Gastrocnemius medialis (tissue), 4 donors: ENCODE measurements at regions not wholly inside any gene's neighbourhood (a gene's known extent, or its start where the extent isn't known, plus 50 kb on each side); places are given as distances from the start of the nearest gene placed in this dataset.

ENCODE experiments used
- ATAC-seq, 2 donors: fragments of 150-250 bp; one replicate each; pipeline ENCODE4 v1.9.1; 2016
- DNase-seq, 2 donors: peaks; one replicate each; pipeline ENCODE4 v3.0.0-alpha.2; 2019
- H3K27ac ChIP-seq, 4 donors: fragments of 200-600 bp; sonication (generic); 1 replicate in 1 of 4; 2 replicates in 3 of 4; pipeline ENCODE4 v1.5.1; 2016 to 2018; ENCODE audit warnings: mild to moderate bottlenecking in 2 of 4, moderate library complexity in 1 of 4
- H3K27me3 ChIP-seq, 3 donors: fragments of 200-600 bp; sonication (generic) in 2 of 3; 1 replicate in 1 of 3; 2 replicates in 2 of 3; pipeline versions ENCODE4 v1.5.1 to v1.6.0; 2016 to 2019; ENCODE audit warnings: mild to moderate bottlenecking in 1 of 3, moderate library complexity in 1 of 3
- H3K36me3 ChIP-seq, 2 donors: fragments of 200-600 bp; sonication (generic) in 1 of 2; one replicate each; pipeline ENCODE4 v1.5.1; 2017 to 2018
- H3K4me1 ChIP-seq, 2 donors: fragments of 200-600 bp; sonication (generic) in 1 of 2; one replicate each; pipeline ENCODE4 v1.5.1; 2016 to 2017; ENCODE audit warnings: mild to moderate bottlenecking in 2 of 2
- H3K4me3 ChIP-seq, 4 donors: fragments of 200-600 bp; sonication (generic) in 3 of 4; 1 replicate in 1 of 4; 2 replicates in 3 of 4; pipeline ENCODE4 v1.5.1; 2016 to 2019; ENCODE audit warnings: mild to moderate bottlenecking in 2 of 4
- H3K9me3 ChIP-seq, 3 donors: fragments of 200-600 bp; sonication (generic) in 2 of 3; 1 replicate in 1 of 3; 2 replicates in 2 of 3; pipeline ENCODE4 v1.5.1; 2016 to 2019
- POLR2A ChIP-seq, 2 donors: fragments of 450-650 bp; IDR thresholded peaks; one replicate each; pipeline ENCODE4 v1.6.1; 2017; ENCODE audit warnings: antibody characterized with exemption in 2 of 2, mild to moderate bottlenecking in 2 of 2, moderate library complexity in 2 of 2
- in situ Hi-C, 4 donors: fragments of 200-750 bp; cut with MboI; loops; one replicate each; pipeline versions ENCODE4 v1.15.0 to v1.8.0; 2017; ENCODE audit warnings: low sequenced_read_pairs in 4 of 4
- intact Hi-C: fragments of 100-400 bp; cut with DNase I; formaldehyde crosslinking; loops from one replicate; pipeline ENCODE4 v1.15.1; 2023; ENCODE audit warnings: low total_unique reads
- TF ChIP-seq, protein P1 (sequence below), 5 experiments: fragments of 450-650 bp in 3 of 5; fragments of 200-600 bp in 2 of 5; sonication (generic) in 2 of 5; IDR thresholded peaks in 4 of 5; conservative IDR thresholded peaks in 1 of 5; 1 replicate in 4 of 5; 2 replicates in 1 of 5; pipeline ENCODE4 v1.5.1; 2016 to 2019; ENCODE audit warnings: antibody characterized with exemption in 5 of 5, mild to moderate bottlenecking in 3 of 5, moderate library complexity in 3 of 5

DNA sequence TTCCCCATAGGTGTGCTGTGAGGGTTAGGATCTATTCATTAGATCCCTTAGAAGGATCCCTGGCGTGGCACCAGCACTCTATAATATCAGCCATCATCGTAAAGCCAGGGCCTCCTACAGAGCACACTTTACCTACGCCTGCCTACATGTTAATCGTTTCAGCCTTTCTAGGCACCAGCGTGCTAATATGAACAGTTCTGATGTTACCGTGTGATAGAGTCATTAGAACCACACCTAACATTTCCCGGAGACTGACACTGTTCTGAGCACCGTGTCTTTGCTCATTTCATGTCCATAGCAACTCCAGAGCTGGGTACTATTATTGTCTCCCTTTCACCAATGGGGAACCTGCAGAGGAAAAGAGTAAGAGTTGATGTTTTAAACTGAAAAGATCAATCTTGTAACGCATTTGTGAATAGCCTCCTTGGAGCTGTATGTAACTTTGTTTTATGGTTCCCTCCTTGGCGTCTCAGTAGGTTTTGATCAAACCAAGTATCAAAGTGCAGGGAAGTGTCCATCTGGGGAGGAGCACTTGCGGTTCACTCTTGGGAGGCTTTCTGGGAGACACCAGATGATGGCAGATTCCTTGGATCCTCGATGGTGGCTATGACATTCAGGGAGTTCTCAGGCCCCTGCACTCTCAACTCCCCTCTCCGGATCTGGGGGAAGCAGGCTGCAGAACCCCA is 73.8 kb upstream of the KCNG1 start:
- DNase-seq, result no peak
- in situ Hi-C loops, result no loop called here
- Histone ChIP-seq H3K27ac (no peak overlapping the region), H3K36me3 (no peaks in the 10 kb centered on the region), H3K9me3 (no peaks in the 10 kb centered on the region), H3K4me1 (no peaks in the 10 kb centered on the region), H3K4me3 (no peak overlapping the region), H3K27me3 (peaks cover 0 to 19% (median 8%) of the 10 kb centered on the region in 3 donors)
- intact Hi-C loops, result no loop called here
- no peak for TF ChIP-seq POLR2A (IDR thresholded peaks at IDR 0.05)
- TF ChIP-seq, protein P1, sequence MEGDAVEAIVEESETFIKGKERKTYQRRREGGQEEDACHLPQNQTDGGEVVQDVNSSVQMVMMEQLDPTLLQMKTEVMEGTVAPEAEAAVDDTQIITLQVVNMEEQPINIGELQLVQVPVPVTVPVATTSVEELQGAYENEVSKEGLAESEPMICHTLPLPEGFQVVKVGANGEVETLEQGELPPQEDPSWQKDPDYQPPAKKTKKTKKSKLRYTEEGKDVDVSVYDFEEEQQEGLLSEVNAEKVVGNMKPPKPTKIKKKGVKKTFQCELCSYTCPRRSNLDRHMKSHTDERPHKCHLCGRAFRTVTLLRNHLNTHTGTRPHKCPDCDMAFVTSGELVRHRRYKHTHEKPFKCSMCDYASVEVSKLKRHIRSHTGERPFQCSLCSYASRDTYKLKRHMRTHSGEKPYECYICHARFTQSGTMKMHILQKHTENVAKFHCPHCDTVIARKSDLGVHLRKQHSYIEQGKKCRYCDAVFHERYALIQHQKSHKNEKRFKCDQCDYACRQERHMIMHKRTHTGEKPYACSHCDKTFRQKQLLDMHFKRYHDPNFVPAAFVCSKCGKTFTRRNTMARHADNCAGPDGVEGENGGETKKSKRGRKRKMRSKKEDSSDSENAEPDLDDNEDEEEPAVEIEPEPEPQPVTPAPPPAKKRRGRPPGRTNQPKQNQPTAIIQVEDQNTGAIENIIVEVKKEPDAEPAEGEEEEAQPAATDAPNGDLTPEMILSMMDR (IDR thresholded peaks at IDR 0.05 in 4 of 5, conservative IDR thresholded peaks at IDR 0.05 in 1 of 5), result no peak
- no peak for ATAC-seq

DNA sequence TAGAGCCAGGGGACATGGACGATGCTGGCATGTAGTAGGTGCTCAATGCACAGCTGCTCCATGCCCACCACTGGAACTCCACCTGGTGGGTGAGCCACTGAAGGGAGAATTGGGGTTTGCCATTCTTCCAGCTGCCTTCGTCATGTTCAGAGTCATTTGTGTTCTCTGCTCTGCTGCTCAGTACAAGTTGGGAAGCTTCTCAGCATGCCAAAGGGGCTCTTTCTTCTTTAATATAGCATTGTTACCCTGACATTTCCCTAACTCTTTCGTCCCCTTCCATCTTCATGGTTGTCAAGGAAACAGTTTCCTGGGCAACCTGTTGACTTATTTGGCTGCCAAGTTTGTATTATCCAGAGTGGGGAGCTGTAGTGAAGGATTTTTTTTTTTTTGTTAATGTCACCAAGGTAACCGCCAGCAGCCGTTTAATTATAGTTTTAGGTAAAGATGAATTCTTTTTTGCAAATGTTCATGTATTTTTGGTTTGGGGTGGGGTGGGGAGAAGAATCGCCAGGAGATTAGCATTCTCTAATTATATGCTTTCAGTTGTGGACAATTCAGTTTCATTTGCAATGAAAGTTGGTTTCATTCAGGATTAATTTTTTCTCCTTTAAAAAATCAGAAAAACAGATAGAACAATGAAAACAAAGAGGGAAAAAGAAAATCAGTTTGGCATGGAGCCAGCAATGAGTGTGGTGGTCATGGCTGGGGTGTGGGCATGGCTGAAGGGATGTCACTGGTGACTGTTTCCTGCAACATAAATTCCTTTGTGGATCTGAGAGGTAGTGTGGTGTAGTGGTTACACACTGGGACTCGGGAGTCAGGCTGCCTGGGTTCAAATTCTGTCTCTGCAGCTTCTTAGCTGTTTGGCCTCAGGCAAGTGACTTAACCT is 73.0 kb upstream of the KCNG1 start:
- Histone ChIP-seq H3K36me3 (no peaks in the 10 kb centered on the region), H3K9me3 (no peaks in the 10 kb centered on the region), H3K4me1 (no peaks in the 10 kb centered on the region), H3K4me3 (no peak overlapping the region), H3K27ac (no peak overlapping the region), H3K27me3 (peaks cover 7 to 26% (median 12%) of the 10 kb centered on the region in 3 donors)
- DNase-seq, result no peak
- intact Hi-C loops (no loop called here), in situ Hi-C loops (no loop called here)
- TF ChIP-seq, protein P1 (IDR thresholded peaks at IDR 0.05 in 4 of 5, conservative IDR thresholded peaks at IDR 0.05 in 1 of 5), result no peak
- no peak for TF ChIP-seq POLR2A (IDR thresholded peaks at IDR 0.05)
- ATAC-seq, result no peak

DNA sequence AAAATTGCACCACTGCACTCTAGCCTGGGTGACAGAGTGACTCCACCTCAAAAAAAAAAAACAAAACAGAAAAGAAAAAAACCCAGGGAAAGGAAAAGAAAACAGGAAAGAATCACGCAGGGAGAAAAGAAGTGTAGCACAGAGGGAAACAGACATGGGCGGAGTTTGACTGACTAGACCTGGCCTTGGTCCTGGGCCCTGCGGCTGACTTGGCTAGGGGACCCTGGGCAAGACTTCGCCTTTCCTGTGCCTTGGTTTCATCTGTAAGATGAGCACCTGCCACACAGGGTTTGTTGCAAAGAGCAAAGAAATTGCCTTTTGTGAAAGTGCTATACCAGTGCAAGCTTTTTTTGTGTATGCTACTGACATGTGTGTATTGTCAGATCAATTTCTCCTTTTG is 71.3 kb upstream of the KCNG1 start:
- no peak for ATAC-seq
- no peaks in the 10 kb centered on the region for H3K9me3 ChIP-seq
- peaks cover 18 to 33% (median 26%) of the 10 kb centered on the region in 3 donors for H3K27me3 ChIP-seq
- DNase-seq, result no peak
- in situ Hi-C loops, result no loop called here
- H3K4me1 ChIP-seq, result no peaks in the 10 kb centered on the region
- H3K4me3 ChIP-seq, result no peak overlapping the region
- TF ChIP-seq, protein P1 (IDR thresholded peaks at IDR 0.05 in 4 of 5, conservative IDR thresholded peaks at IDR 0.05 in 1 of 5), result no peak
- no peak for TF ChIP-seq POLR2A (IDR thresholded peaks at IDR 0.05)
- intact Hi-C loops, result no loop called here
- H3K36me3 ChIP-seq, result no peaks in the 10 kb centered on the region
- no peak overlapping the region for H3K27ac ChIP-seq

DNA sequence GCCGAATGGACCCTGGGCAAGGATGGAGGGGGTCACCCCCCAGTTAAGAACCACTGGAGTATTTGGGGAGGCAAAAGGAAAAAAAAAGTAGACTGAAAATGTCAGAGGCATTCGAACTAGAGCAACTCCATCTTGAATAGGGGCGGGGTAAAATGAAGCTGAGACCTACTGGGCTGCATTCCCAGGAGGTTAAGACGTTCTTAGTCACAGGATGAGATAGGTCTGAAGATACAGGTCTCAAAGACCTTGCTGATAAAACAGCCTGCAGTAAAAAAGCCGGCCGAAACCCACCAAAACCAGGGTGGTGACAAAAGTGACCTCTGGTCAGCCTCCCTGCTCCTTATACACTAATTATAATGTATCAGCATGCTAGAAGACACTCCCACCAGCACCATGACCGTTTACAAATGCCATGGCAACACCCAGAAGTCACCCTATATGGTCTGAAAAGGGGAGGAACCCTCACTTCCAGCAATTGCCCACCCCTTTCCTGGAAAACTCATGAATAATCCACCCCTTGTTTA is 70.4 kb upstream of the KCNG1 start:
- H3K9me3 ChIP-seq, result no peaks in the 10 kb centered on the region
- intact Hi-C loops, result no loop called here

More for the DNA sequence above, 70.4 kb upstream of the KCNG1 start:
- Histone ChIP-seq H3K36me3 (no peaks in the 10 kb centered on the region), H3K27ac (no peak overlapping the region), H3K27me3 (peaks cover 18 to 33% (median 29%) of the 10 kb centered on the region in 3 donors), H3K4me1 (no peaks in the 10 kb centered on the region), H3K4me3 (no peak overlapping the region)
- ATAC-seq, result no peak
- in situ Hi-C loops, result no loop called here
- DNase-seq, result no peak
- TF ChIP-seq POLR2A (IDR thresholded peaks at IDR 0.05), result no peak
- TF ChIP-seq, protein P1 (IDR thresholded peaks at IDR 0.05 in 4 of 5, conservative IDR thresholded peaks at IDR 0.05 in 1 of 5), result no peak
